ENCODE measurements at regions not wholly inside any gene's neighbourhood (a gene's known extent, or its start where the extent isn't known, plus 50 kb on each side); places are given as distances from the start of the nearest gene placed in this dataset.

DNA sequence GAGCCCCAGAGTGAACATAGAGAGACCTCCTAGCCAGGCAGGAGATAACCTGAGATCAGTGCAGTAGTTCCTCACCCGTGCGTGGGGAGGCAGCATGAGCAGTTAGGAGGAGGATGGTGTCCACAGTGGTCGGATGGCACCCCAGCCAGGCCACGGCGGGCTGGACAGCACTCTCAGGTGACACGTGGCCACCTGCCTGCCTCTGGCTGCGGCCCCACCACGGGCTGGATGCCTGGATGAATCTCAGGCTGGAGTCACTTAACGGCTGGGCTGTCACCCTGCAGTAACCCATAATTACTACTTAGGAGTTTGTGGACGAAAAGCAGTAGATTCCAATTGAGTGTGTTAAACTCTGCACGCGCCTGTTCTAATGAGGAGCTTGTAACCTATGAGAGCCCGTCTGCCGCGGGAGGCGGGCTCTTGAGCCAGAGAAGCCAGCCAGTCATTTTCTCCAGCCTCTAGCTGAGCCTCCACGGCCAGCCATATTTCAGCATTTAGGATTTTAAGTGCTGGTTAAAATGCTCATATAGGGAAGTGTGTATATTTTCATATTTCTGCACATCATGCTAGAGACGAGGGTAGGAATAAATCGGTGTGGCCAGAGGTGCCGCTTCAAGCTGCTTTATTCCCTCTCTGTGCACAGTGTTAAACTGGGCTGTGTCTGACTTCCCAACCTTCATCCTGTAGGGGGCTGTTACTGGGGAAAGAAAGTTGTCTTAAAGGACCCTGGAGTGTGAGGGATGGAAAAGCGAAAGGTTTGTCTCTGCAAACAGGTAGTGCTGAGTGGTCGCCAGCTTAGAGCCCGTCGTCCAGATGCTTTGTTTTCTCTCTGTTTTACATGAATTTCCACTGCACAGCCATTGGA lies 144.0 kb downstream of the GLI2 start:
- ATAC-seq (ENCODE audit: low FRiP score in 2 of 2) (no peak), DNase-seq (no peak)
- no peaks in the 10 kb centered on the region for H3K4me1 ChIP-seq
- H3K36me3 ChIP-seq = no peaks in the 10 kb centered on the region
- no peaks in the 10 kb centered on the region for H3K9me3 ChIP-seq
- H3K4me3 ChIP-seq = no peak overlapping the region
- H3K27me3 ChIP-seq = no peaks in the 10 kb centered on the region
- TF ChIP-seq, protein P1, sequence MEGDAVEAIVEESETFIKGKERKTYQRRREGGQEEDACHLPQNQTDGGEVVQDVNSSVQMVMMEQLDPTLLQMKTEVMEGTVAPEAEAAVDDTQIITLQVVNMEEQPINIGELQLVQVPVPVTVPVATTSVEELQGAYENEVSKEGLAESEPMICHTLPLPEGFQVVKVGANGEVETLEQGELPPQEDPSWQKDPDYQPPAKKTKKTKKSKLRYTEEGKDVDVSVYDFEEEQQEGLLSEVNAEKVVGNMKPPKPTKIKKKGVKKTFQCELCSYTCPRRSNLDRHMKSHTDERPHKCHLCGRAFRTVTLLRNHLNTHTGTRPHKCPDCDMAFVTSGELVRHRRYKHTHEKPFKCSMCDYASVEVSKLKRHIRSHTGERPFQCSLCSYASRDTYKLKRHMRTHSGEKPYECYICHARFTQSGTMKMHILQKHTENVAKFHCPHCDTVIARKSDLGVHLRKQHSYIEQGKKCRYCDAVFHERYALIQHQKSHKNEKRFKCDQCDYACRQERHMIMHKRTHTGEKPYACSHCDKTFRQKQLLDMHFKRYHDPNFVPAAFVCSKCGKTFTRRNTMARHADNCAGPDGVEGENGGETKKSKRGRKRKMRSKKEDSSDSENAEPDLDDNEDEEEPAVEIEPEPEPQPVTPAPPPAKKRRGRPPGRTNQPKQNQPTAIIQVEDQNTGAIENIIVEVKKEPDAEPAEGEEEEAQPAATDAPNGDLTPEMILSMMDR (IDR thresholded peaks at IDR 0.05) = no peak
- TF ChIP-seq POLR2A (IDR thresholded peaks at IDR 0.05) (no peak), EP300 (IDR thresholded peaks at IDR 0.05) (no peak), POLR2AphosphoS5 (IDR thresholded peaks at IDR 0.05) (no peak)
- H3K27ac ChIP-seq = no peak overlapping the region
- 81 to 82% methylated on average over 17 to 24 of the region's 24 CpGs for WGBS, 2 donors

DNA sequence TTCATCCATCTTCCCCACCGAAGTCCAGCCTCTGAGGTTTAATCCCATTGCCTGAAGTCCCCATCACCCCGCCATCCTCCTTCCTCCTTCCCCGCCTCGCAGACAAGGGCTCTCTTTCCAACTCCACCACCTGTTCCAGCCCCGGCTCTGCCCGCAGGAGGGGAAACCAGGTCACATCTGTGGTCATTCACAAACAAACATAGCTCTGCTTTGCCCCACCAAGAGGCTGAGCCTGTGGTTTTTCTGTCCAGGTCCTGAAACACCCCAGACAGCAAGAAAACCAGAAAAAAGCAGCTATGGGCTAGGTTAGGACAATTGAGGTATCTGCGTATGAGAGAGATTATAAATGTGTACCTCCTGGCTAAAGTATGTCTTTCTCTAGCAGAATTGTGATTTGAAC lies 144.7 kb downstream of the GLI2 start:
- ATAC-seq (ENCODE audit: low FRiP score in 2 of 2) (no peak), DNase-seq (no peak)
- H3K27ac ChIP-seq = no peak overlapping the region
- H3K27me3 ChIP-seq = no peaks in the 10 kb centered on the region
- H3K36me3 ChIP-seq = no peaks in the 10 kb centered on the region
- 54 to 55% methylated on average over 7 of the region's 7 CpGs for WGBS, 2 donors
- H3K4me3 ChIP-seq = no peak overlapping the region
- TF ChIP-seq, protein P1 (IDR thresholded peaks at IDR 0.05) = no peak
- TF ChIP-seq EP300 (IDR thresholded peaks at IDR 0.05) (no peak), POLR2A (IDR thresholded peaks at IDR 0.05) (no peak), POLR2AphosphoS5 (IDR thresholded peaks at IDR 0.05) (no peak)
- H3K4me1 ChIP-seq = no peaks in the 10 kb centered on the region
- H3K9me3 ChIP-seq = no peaks in the 10 kb centered on the region

DNA sequence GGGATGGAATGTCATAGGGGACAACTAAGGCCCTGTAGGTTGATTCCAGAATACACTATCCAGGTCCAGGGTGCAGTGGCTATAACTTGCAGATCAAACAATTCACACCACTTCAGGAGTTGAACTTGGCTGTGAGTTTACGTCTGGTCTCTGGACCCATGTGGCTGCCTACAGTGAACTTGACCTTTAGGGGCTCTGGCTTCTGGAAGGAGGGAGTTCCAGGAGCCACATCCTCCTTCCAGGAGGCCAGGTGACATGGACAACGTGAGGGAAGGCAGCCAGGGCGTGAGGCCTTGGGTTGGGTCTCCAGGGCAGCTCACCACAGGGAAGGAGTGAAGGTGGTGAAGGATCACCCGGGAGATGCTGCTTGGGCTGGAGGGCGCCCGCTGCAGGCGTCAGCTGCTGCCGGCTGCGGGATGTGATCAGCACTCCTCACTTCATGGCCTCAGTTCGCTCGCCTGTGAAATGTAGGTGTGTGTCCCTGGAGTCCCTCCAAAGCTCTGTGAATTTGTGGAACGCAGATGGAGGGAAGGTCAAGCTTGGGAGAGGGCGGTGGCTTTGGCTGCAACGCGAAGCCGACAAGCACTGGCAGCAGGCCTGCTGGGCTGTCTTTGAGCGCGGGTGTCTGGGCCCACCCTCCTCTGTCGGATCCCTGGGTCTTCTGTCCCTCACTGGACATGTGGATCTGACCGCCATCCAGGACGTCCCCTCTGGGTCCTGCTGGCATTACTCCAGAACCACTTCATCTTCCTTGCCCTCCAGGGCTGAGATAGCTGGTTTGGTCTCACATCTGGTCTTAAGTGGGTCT lies 146.5 kb downstream of the GLI2 start:
- 60 to 79% methylated on average over 15 to 19 of the region's 21 CpGs for WGBS, 2 donors
- Histone ChIP-seq H3K9me3 (no peaks in the 10 kb centered on the region), H3K27ac (no peak overlapping the region), H3K36me3 (no peaks in the 10 kb centered on the region), H3K27me3 (no peaks in the 10 kb centered on the region), H3K4me1 (no peaks in the 10 kb centered on the region), H3K4me3 (no peak overlapping the region)
- TF ChIP-seq POLR2A (IDR thresholded peaks at IDR 0.05) = no peak
- peak in 1 of 2 donors; percentile 75 for ATAC-seq (ENCODE audit: low FRiP score in 2 of 2)
- no peak for DNase-seq

DNA sequence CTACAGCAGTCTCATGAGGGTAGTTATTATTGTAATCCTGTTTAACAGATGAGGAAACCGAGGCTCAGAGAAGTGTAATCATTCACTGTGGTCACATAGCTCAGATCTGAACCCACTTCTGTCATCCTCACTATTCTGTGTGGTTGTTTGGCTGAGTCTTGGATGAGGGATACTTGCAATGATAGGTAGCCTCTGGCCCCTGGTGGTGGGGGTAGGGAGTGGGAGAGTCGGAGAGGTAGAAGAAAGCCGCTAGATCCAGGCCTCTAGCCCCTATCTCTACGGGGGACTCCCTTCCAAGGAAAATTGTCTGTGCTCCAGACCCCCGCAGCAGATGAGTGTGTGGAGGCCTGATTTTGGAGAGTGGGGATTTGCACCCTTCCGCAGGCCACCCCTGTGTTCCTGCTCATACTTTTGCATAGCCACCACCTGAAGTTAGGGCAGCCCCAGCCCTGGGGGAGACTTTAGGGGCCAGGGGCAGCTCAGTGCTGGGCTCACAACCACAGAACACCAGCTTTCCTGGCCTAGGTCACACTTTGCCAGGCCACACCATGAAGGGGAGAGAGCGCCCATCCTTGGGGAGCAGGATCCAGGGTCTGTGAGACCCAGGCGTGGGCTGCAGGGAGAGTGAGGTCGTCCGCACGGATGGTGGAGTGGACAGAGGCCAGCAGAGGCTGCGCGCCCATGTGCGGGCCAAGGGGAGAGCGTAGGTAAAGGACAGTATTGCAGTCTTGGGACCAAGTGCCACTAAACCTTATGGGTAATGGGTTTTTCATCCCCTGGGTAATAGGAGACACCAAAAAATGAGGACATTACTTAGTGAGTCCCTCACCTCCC lies 148.2 kb downstream of the GLI2 start:
- no peak overlapping the region for H3K4me3 ChIP-seq
- H3K9me3 ChIP-seq = no peaks in the 10 kb centered on the region
- DNase-seq (no peak), ATAC-seq (ENCODE audit: low FRiP score in 2 of 2) (no peak)
- no peaks in the 10 kb centered on the region for H3K36me3 ChIP-seq
- WGBS, 2 donors = 87 to 92% methylated on average over 14 to 15 of the region's 15 CpGs
- TF ChIP-seq POLR2AphosphoS5 (IDR thresholded peaks at IDR 0.05) (no peak), POLR2A (IDR thresholded peaks at IDR 0.05) (no peak), EP300 (IDR thresholded peaks at IDR 0.05) (no peak)
- TF ChIP-seq, protein P1 (IDR thresholded peaks at IDR 0.05) = no peak
- H3K27me3 ChIP-seq = no peaks in the 10 kb centered on the region
- peaks cover 0 to 8% (median 0%) of the 10 kb centered on the region in 4 donors for H3K4me1 ChIP-seq
- no peak overlapping the region for H3K27ac ChIP-seq

All from upper lobe of left lung (tissue), 6 donors.